GM12874 (cell line): ENCODE measurements at regions not wholly inside any gene's neighbourhood (a gene's known extent, or its start where the extent isn't known, plus 50 kb on each side); places are given as distances from the start of the nearest gene placed in this dataset.

Experiments used
- TF ChIP-seq, protein P1 (sequence below): IDR thresholded peaks from 2 replicates; pipeline ENCODE4 v1.5.1; 2011; ENCODE audit warnings: low read depth, mild to moderate bottlenecking, control low read depth, low read length, moderate library complexity; ENCODE audit not compliant: insufficient read depth

DNA sequence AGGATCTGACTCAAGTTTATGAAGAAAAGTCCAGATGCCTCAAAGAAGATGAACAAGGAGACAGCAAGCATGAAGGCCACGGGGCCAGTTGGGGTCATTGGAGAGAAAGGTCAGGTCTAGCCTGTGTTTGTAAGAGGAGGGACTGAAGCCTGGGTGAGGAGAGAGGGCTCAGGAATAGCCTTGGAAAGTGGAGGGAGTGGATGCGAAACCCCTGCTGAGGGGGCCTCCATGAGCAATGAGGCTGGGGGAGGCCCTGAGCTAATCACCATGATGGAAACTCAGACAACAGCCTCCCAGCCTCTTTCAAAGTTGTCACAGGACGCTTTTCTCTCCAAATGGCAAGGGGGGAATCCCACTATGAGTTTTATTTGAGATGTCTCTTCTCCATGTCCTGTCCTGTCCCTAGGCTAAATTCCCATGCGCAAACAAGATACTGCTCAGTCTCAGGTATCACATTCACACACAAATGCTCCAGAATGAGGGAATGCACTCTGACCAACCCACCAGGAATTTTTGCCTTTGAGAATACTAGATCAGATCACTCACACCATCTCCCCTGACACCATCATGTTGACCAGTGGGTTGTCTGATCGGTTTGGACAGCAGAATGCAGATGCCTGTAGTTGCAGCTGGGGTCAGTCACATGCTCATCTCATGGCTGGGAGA lies 51.3 kb upstream of the TOP3B start:
- TF ChIP-seq, protein P1, sequence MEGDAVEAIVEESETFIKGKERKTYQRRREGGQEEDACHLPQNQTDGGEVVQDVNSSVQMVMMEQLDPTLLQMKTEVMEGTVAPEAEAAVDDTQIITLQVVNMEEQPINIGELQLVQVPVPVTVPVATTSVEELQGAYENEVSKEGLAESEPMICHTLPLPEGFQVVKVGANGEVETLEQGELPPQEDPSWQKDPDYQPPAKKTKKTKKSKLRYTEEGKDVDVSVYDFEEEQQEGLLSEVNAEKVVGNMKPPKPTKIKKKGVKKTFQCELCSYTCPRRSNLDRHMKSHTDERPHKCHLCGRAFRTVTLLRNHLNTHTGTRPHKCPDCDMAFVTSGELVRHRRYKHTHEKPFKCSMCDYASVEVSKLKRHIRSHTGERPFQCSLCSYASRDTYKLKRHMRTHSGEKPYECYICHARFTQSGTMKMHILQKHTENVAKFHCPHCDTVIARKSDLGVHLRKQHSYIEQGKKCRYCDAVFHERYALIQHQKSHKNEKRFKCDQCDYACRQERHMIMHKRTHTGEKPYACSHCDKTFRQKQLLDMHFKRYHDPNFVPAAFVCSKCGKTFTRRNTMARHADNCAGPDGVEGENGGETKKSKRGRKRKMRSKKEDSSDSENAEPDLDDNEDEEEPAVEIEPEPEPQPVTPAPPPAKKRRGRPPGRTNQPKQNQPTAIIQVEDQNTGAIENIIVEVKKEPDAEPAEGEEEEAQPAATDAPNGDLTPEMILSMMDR: no peak

DNA sequence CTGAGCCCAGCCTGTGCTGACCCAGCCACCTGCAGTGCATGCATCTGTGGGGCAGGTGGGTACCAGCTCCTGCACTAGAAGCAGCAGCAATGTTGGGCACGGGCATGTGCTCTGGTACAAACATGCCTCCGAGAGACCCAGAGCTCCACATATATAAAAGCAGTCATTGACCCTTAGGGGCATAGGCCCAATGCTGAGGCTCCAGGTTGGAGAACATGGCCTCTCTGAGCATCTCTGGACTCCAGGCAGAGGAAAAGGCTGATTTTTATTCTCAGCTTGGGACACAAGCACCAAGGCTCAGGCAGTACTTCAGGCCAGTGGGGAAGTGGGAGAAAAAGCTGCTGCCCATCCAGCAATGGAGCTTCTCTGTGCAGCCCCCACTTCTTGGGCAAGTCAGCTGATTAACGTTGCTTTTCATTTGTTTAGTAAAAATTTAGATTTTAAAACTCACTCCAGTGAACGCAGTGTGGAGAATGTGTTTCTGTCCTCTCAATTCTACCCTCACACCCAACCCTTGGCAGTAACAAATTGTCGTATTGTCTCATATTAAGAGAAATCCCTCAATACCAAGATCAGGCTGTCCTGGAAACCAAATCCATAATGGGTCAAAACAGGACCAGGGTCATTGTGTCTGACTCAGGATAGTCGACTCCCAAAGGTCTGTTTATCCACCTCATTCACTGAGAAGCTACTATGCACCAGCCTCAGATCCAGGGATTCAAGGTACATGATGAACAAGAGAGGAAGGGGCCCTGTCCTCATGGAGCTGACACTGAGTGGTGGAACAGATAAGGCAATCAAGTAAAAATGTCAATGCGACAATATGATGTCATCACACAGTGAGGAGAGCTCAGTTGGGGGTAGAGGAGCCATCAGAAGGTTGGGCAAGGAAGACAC lies 50.6 kb upstream of the TOP3B start:
- TF ChIP-seq, protein P1: no peak

DNA sequence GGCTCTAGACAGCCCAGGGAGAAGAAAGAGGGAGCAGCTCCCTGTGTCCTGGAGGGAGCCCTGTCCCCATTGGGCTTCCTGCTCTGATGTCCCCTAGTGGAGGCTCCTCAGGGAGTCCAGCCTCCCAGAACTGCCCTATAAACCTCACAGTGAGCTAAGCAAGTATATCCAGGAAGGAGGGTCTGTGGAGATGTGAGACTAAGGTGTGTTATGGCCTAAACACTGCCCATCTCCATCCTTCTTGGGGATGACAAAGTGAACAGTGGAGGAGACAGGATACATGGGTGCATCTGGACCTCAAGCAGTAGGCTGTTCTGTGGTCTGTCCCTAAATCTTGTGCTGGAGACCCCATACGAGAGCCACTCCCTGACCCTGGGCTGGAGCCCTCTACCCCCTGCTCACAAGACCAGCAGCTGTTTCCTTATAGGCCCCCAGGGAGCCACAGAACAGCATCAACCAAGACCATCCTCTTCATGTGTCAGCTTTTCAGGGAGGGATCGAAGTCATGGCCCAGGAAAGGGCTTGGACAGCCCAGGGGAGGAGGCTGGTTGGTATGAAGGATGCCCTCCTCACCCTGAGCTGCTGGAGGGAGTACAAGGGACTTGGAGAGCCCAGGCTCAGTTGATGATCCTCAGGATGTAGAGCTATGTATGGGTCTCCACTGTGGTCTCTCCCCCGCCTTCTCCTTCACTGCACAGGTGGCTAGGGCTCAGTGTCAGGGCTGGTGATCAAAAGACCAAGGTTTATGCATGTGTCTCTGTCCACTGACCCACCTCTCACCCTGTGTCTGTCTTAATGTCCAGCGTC lies 49.7 kb upstream of the TOP3B start:
- TF ChIP-seq, protein P1: no peak
